HCT116 (cell line): ENCODE measurements at regions not wholly inside any gene's neighbourhood (a gene's known extent, or its start where the extent isn't known, plus 50 kb on each side); places are given as distances from the start of the nearest gene placed in this dataset.

Experiments used
- ATAC-seq: fragments of 200-7000 bp; cut with Tn5 transposase; 2 replicates; pipeline ENCODE4 v1.9.1; 2020; ENCODE audit warnings: mild to moderate bottlenecking, moderate library complexity
- BruUV-seq: library from RNA; stranded (reverse); fragments of 400-500 nt; replicated peaks from 2 replicates; lab custom pipeline; 2021; lab: Mats Ljungman, UMichigan
- CTCF ChIA-PET: fragments of 300-600 bp; sonication (Branson Sonifier 250); formaldehyde crosslinking; loops from one replicate; lab custom pipeline; 2021; ENCODE audit warnings: antibody characterized with exemption; lab: Charles Lee
- POLR2A ChIA-PET: fragments of 300-600, 350-600 bp; sonication (Branson Sonifier 250); formaldehyde crosslinking; loops from one replicate; lab custom pipeline; 2021; ENCODE audit warnings: antibody characterized with exemption; lab: Charles Lee
- RAD21 ChIA-PET, 2 experiments: fragments of 300-600 bp; sonication (Branson Sonifier 250); formaldehyde crosslinking; loops; one replicate each; lab custom pipeline; 2023; ENCODE audit warnings: low total read pairs in 2 of 2; ENCODE audit not compliant: uncharacterized antibody in 2 of 2, unreplicated experiment in 2 of 2, low non-redundant PET in 1 of 2; lab: Charles Lee
- DNase-seq: peaks from one replicate; pipeline ENCODE4 v3.0.0-alpha.2; 2010; ENCODE audit warnings: low read depth, low spot score
- H2AFZ ChIP-seq: fragments of 200-600 bp; shearing (Covaris generic), sonication (generic); 2 replicates; pipeline ENCODE4 v1.6.1; 2017; ENCODE audit warnings: low read depth, mixed run types, mixed read lengths, antibody characterized with exemption, low read length; ENCODE audit not compliant: poor library complexity, severe bottlenecking
- H3K27ac ChIP-seq: 2 replicates; pipeline ENCODE4 v1.5.1; 2012; ENCODE audit warnings: low read depth, low read length
- H3K27me3 ChIP-seq: fragments of 200-600 bp; sonication (generic); 2 replicates; pipeline ENCODE4 v1.6.1; 2016; ENCODE audit warnings: mixed run types, low read length, mixed read lengths; ENCODE audit not compliant: insufficient read depth
- H3K36me3 ChIP-seq, 2 experiments: fragments of 200-500 bp in 1 of 2; fragments of 200-600 bp in 1 of 2; sonication (Bioruptor generic) in 1 of 2; sonication (generic) in 1 of 2; 2 replicates each; pipeline versions ENCODE4 v1.5.1 to v1.6.1; 2014 to 2016; ENCODE audit warnings: low read length in 2 of 2, inconsistent platforms in 1 of 2, mixed read lengths in 1 of 2, mixed run types in 1 of 2; ENCODE audit not compliant: insufficient read depth in 2 of 2, control insufficient read depth in 1 of 2
- H3K4me1 ChIP-seq, 2 experiments: fragments of 200-600 bp in 1 of 2; sonication (generic) in 1 of 2; 2 replicates each; pipeline versions ENCODE4 v1.5.1 to v1.6.1; 2012 to 2017; ENCODE audit warnings: low read length in 2 of 2, inconsistent platforms in 1 of 2, mild to moderate bottlenecking in 1 of 2, mixed read lengths in 1 of 2, mixed run types in 1 of 2, moderate library complexity in 1 of 2; ENCODE audit not compliant: insufficient read depth in 2 of 2, control insufficient read depth in 1 of 2
- H3K4me2 ChIP-seq: fragments of 200-600 bp; sonication (generic); 2 replicates; pipeline ENCODE4 v1.6.1; 2017; ENCODE audit warnings: mixed run types, low read length, mixed read lengths
- H3K4me3 ChIP-seq, 2 experiments: fragments of 200-600 bp in 1 of 2; sonication (generic) in 1 of 2; replicated peaks in 1 of 2; 2 replicates each; pipeline ENCODE4 v1.5.1; 2011 to 2016; ENCODE audit warnings: low read length in 2 of 2, control low read depth in 1 of 2, low read depth in 1 of 2, mild to moderate bottlenecking in 1 of 2, mixed read lengths in 1 of 2, mixed run types in 1 of 2
- H3K79me2 ChIP-seq: fragments of 200-600 bp; sonication (generic); 2 replicates; pipeline ENCODE4 v1.6.1; 2017; ENCODE audit warnings: mild to moderate bottlenecking, mixed run types, low read length, moderate library complexity, mixed read lengths; ENCODE audit not compliant: insufficient read depth
- H3K9ac ChIP-seq: fragments of 200-600 bp; sonication (generic); 2 replicates; pipeline ENCODE4 v1.6.1; 2016; ENCODE audit warnings: low read length, mixed read lengths
- H3K9me2 ChIP-seq: fragments of 200-600 bp; sonication (generic), shearing (Covaris generic); 2 replicates; pipeline ENCODE4 v1.6.1; 2017; ENCODE audit warnings: mixed run types, mild to moderate bottlenecking, moderate library complexity; ENCODE audit not compliant: insufficient read depth
- H3K9me3 ChIP-seq, 2 experiments: fragments of 200-500 bp in 1 of 2; fragments of 200-600 bp in 1 of 2; sonication (Bioruptor generic) in 1 of 2; sonication (generic) in 1 of 2; 2 replicates each; pipeline ENCODE4 v1.6.1; 2014 to 2017; ENCODE audit warnings: low read length in 2 of 2, mixed read lengths in 2 of 2, inconsistent platforms in 1 of 2, low read depth in 1 of 2, mild to moderate bottlenecking in 1 of 2, mixed run types in 1 of 2, moderate library complexity in 1 of 2; ENCODE audit not compliant: control insufficient read depth in 1 of 2, insufficient read depth in 1 of 2
- H4K20me1 ChIP-seq: fragments of 200-600 bp; sonication (generic), shearing (Covaris generic); 2 replicates; pipeline ENCODE4 v1.6.1; 2017; ENCODE audit warnings: mixed run types, mild to moderate bottlenecking, moderate library complexity; ENCODE audit not compliant: insufficient read depth
- ATF3 ChIP-seq: IDR thresholded peaks from 2 replicates; pipeline ENCODE4 v1.6.1; 2012
- CBX3 ChIP-seq: IDR thresholded peaks from 2 replicates; pipeline ENCODE4 v1.6.1; 2012; ENCODE audit warnings: low read depth
- CTCF ChIP-seq, 3 experiments: fragments of 200-600 bp in 1 of 3; sonication (generic) in 1 of 3; IDR thresholded peaks in 2 of 3; conservative IDR thresholded peaks in 1 of 3; 2 replicates each; pipeline ENCODE4 v1.5.1; 2012 to 2017; ENCODE audit warnings: low read depth in 2 of 3, low read length in 2 of 3, antibody characterized with exemption in 1 of 3, borderline replicate concordance in 1 of 3, control low read depth in 1 of 3, mild to moderate bottlenecking in 1 of 3, mixed read lengths in 1 of 3, mixed run types in 1 of 3, moderate library complexity in 1 of 3; ENCODE audit not compliant: insufficient read depth in 1 of 3
- EGR1 ChIP-seq: IDR thresholded peaks from 2 replicates; pipeline ENCODE4 v1.6.1; 2012; ENCODE audit warnings: low read depth
- EZH2 ChIP-seq: fragments of 200-600 bp; sonication (generic); IDR thresholded peaks from 2 replicates; pipeline ENCODE4 v1.6.1; 2017; ENCODE audit warnings: antibody characterized with exemption, mixed run types
- EZH2phosphoT487 ChIP-seq: fragments of 200-600 bp; IDR thresholded peaks from 2 replicates; pipeline ENCODE4 v1.6.1; 2018; ENCODE audit warnings: antibody characterized with exemption, borderline replicate concordance
- FOSL1 ChIP-seq: IDR thresholded peaks from 2 replicates; pipeline ENCODE4 v1.6.1; 2012; ENCODE audit warnings: low read depth
- JUND ChIP-seq: IDR thresholded peaks from 2 replicates; pipeline ENCODE4 v1.6.1; 2012
- POLR2A ChIP-seq: IDR thresholded peaks from 2 replicates; pipeline ENCODE4 v1.7.0; 2011; ENCODE audit warnings: borderline replicate concordance; ENCODE audit not compliant: insufficient read depth, insufficient read length; ENCODE audit errors: extremely low read depth
- SIN3A ChIP-seq: IDR thresholded peaks from 2 replicates; pipeline ENCODE4 v1.6.1; 2012; ENCODE audit warnings: low read depth
- TCF7L2 ChIP-seq: IDR thresholded peaks from 2 replicates; pipeline ENCODE4 v1.7.0; 2011; ENCODE audit warnings: borderline replicate concordance, inconsistent platforms; ENCODE audit not compliant: insufficient read depth, insufficient read length; ENCODE audit errors: extremely low read depth
- ZBTB33 ChIP-seq: IDR thresholded peaks from 2 replicates; pipeline ENCODE4 v1.6.1; 2011; ENCODE audit warnings: mild to moderate bottlenecking, low read length, moderate library complexity; ENCODE audit not compliant: insufficient replicate concordance; ENCODE audit errors: extremely low read depth
- intact Hi-C: fragments of 100-400 bp; cut with micrococcal nuclease; formaldehyde crosslinking; loops from 2 replicates; pipeline ENCODE4 v1.10.0; 2022

GRCh38 chr3:177600411-177600810 lies 403.1 kb upstream of the TBL1XR1 start:
- Histone ChIP-seq H3K4me1 (peaks cover 23 to 33% of the 10 kb centered on the region in 2 experiments), H3K9me2 (no peaks in the 10 kb centered on the region), H3K4me3 (no peak overlapping the region), H3K79me2 (no peaks in the 10 kb centered on the region), H3K9ac (no peak overlapping the region), H4K20me1 (no peaks in the 10 kb centered on the region), H3K27ac (no peak overlapping the region), H3K9me3 (no peaks in the 10 kb centered on the region), H3K36me3 (no peaks in the 10 kb centered on the region), H3K27me3 (no peaks in the 10 kb centered on the region), H3K4me2 (no peak overlapping the region), H2AFZ (no peak overlapping the region)
- POLR2A ChIA-PET, result no interaction called here
- CTCF ChIA-PET, result no interaction called here
- no TSS peak for BruUV-seq
- RAD21 ChIA-PET, result no interaction called here
- no peak for ATAC-seq
- no peak for TF ChIP-seq TCF7L2
- TF ChIP-seq ZBTB33, result no peak
- TF ChIP-seq JUND, result no peak
- no peak for TF ChIP-seq EZH2phosphoT487
- no peak for TF ChIP-seq FOSL1
- TF ChIP-seq SIN3A, result no peak
- no peak for TF ChIP-seq EZH2
- no peak for TF ChIP-seq CBX3
- no peak for TF ChIP-seq EGR1
- no peak for TF ChIP-seq ATF3
- no peak for TF ChIP-seq POLR2A
- TF ChIP-seq CTCF (IDR thresholded peaks at IDR 0.05 in 2 of 3, conservative IDR thresholded peaks at IDR 0.05 in 1 of 3; ENCODE audit: borderline replicate concordance in 1 of 3, insufficient read depth in 1 of 3, low read depth in 2 of 3, low read length in 2 of 3), result no peak
- intact Hi-C loops, result no loop called here
- DNase-seq, result no peak
